H1 (cell line): ENCODE measurements at regions not wholly inside any gene's neighbourhood (a gene's known extent, or its start where the extent isn't known, plus 50 kb on each side); places are given as distances from the start of the nearest gene placed in this dataset.

ENCODE experiments used
- CTCF ChIA-PET: fragments of 300-600 bp; sonication (Branson Sonifier 250); formaldehyde crosslinking; loops from one replicate; lab custom pipeline; 2021; ENCODE audit not compliant: partially characterized antibody; lab: Charles Lee
- POLR2A ChIA-PET: fragments of 300-600 bp; sonication (Branson Sonifier 250); formaldehyde crosslinking; loops from one replicate; lab custom pipeline; 2021; ENCODE audit warnings: inconsistent platforms; ENCODE audit not compliant: partially characterized antibody; lab: Charles Lee
- DNase-seq, 2 experiments: peaks; one replicate each; pipeline versions ENCODE4 v3.0.0 to v3.0.0-alpha.2; 2010 to 2022; ENCODE audit warnings: low spot score in 2 of 2, low read depth in 1 of 2, mixed read lengths in 1 of 2
- FAIRE-seq: peaks from 2 replicates; lab custom pipeline; 2011; peaks lifted over from hg19 to GRCh38; lab: Jason Lieb, UNC
- H2AFZ ChIP-seq: 2 replicates; pipeline ENCODE4 v1.8.1; 2012; ENCODE audit warnings: low read length, inconsistent platforms
- H2AK5ac ChIP-seq: 2 replicates; pipeline ENCODE4 v1.6.1; 2013; ENCODE audit warnings: low read depth, low read length
- H2BK120ac ChIP-seq: replicated peaks from 2 replicates; pipeline ENCODE3; 2013; ENCODE audit warnings: low read depth, low read length, inconsistent platforms
- H2BK12ac ChIP-seq: 2 replicates; pipeline ENCODE4 v1.6.1; 2013; ENCODE audit warnings: low read depth, low read length
- H2BK15ac ChIP-seq: 2 replicates; pipeline ENCODE4 v1.6.1; 2013; ENCODE audit warnings: low read length
- H2BK20ac ChIP-seq: 2 replicates; pipeline ENCODE4 v1.6.1; 2013; ENCODE audit warnings: low read length
- H2BK5ac ChIP-seq: 2 replicates; pipeline ENCODE4 v1.6.1; 2013; ENCODE audit warnings: low read depth, low read length
- H3K14ac ChIP-seq: 2 replicates; pipeline ENCODE4 v1.6.1; 2013; ENCODE audit warnings: inconsistent platforms; ENCODE audit not compliant: insufficient read length
- H3K18ac ChIP-seq: 2 replicates; pipeline ENCODE4 v1.6.1; 2013; ENCODE audit warnings: low read length; ENCODE audit errors: extremely low read depth
- H3K23ac ChIP-seq: 2 replicates; pipeline ENCODE4 v1.6.1; 2013; ENCODE audit warnings: inconsistent platforms; ENCODE audit not compliant: insufficient read length
- H3K23me2 ChIP-seq: 2 replicates; pipeline ENCODE4 v1.6.1; 2013; ENCODE audit warnings: low read depth, low read length
- H3K27ac ChIP-seq: 2 replicates; pipeline ENCODE4 v1.6.1; 2011; ENCODE audit warnings: low read depth, low read length, inconsistent platforms
- H3K27me3 ChIP-seq, 4 experiments: replicated peaks in 1 of 4; 1 replicate in 1 of 4; 2 replicates in 3 of 4; pipeline versions ENCODE4 v1.6.1 to v1.8.1; 2011 to 2013; ENCODE audit warnings: low read length in 3 of 4, mild to moderate bottlenecking in 3 of 4, inconsistent platforms in 2 of 4, mixed read lengths in 2 of 4, moderate library complexity in 1 of 4; ENCODE audit not compliant: control insufficient read depth in 3 of 4, insufficient read depth in 3 of 4; ENCODE audit errors: extremely low read depth in 1 of 4
- H3K36me3 ChIP-seq, 4 experiments: 2 replicates each; pipeline versions ENCODE4 v1.6.1 to v1.8.1; 2011 to 2013; ENCODE audit warnings: mild to moderate bottlenecking in 4 of 4, low read length in 3 of 4, moderate library complexity in 2 of 4, control low read depth in 1 of 4, inconsistent platforms in 1 of 4; ENCODE audit not compliant: insufficient read depth in 4 of 4, control insufficient read depth in 2 of 4
- H3K4ac ChIP-seq: replicated peaks from 2 replicates; pipeline ENCODE3; 2013; ENCODE audit warnings: low read length, low read depth, mixed read lengths, inconsistent platforms; ENCODE audit not compliant: insufficient read length
- H3K4me1 ChIP-seq, 4 experiments: replicated peaks in 1 of 4; 1 replicate in 1 of 4; 2 replicates in 3 of 4; pipeline versions ENCODE4 v1.6.1 to v1.8.1; 2011 to 2013; ENCODE audit warnings: low read length in 3 of 4, inconsistent platforms in 2 of 4, mixed read lengths in 1 of 4; ENCODE audit not compliant: insufficient read depth in 4 of 4, control insufficient read depth in 3 of 4
- H3K4me2 ChIP-seq, 2 experiments: 2 replicates each; pipeline versions ENCODE4 v1.6.1 to v1.8.1; 2011 to 2013; ENCODE audit warnings: low read depth in 2 of 2, low read length in 2 of 2, control low read depth in 1 of 2, inconsistent platforms in 1 of 2, mild to moderate bottlenecking in 1 of 2; ENCODE audit not compliant: insufficient read depth in 1 of 2
- H3K4me3 ChIP-seq, 4 experiments: fragments of 200-600, 300-600 bp in 1 of 4; sonication (generic), shearing (Covaris generic), sonication (Bioruptor Twin) in 1 of 4; 2 replicates each; pipeline versions ENCODE4 v1.5.1 to v1.8.1; 2011 to 2016; ENCODE audit warnings: low read length in 4 of 4, low read depth in 3 of 4, control low read depth in 2 of 4, inconsistent platforms in 2 of 4, mild to moderate bottlenecking in 2 of 4, mixed read lengths in 1 of 4, moderate library complexity in 1 of 4; ENCODE audit not compliant: insufficient read depth in 2 of 4; ENCODE audit errors: extremely low read depth in 1 of 4
- H3K56ac ChIP-seq: replicated peaks from 2 replicates; pipeline ENCODE3; 2013; ENCODE audit warnings: low read depth, mild to moderate bottlenecking, mixed read lengths, low read length, inconsistent platforms; ENCODE audit not compliant: insufficient read length
- H3K79me1 ChIP-seq: 2 replicates; pipeline ENCODE4 v1.6.1; 2013; ENCODE audit warnings: low read depth, low read length, control low read depth
- H3K79me2 ChIP-seq, 2 experiments: 2 replicates each; pipeline versions ENCODE4 v1.6.1 to v1.8.1; 2012 to 2013; ENCODE audit warnings: low read length in 2 of 2, mild to moderate bottlenecking in 2 of 2, inconsistent platforms in 1 of 2; ENCODE audit not compliant: insufficient read depth in 2 of 2, control insufficient read depth in 1 of 2
- H3K9ac ChIP-seq, 4 experiments: replicated peaks in 1 of 4; 1 replicate in 1 of 4; 2 replicates in 3 of 4; pipeline versions ENCODE4 v1.6.1 to v1.8.1; 2011 to 2013; ENCODE audit warnings: low read depth in 3 of 4, low read length in 3 of 4, control low read depth in 2 of 4, mild to moderate bottlenecking in 2 of 4, moderate library complexity in 2 of 4, inconsistent platforms in 1 of 4; ENCODE audit errors: extremely low read depth in 1 of 4
- H3K9me3 ChIP-seq, 2 experiments: 2 replicates each; pipeline versions ENCODE4 v1.6.1 to v1.8.1; 2012 to 2013; ENCODE audit warnings: mild to moderate bottlenecking in 2 of 2, moderate library complexity in 2 of 2, control low read depth in 1 of 2, inconsistent platforms in 1 of 2, low read depth in 1 of 2, low read length in 1 of 2, mixed read lengths in 1 of 2; ENCODE audit not compliant: insufficient read depth in 2 of 2
- H4K20me1 ChIP-seq, 2 experiments: replicated peaks in 1 of 2; 2 replicates each; pipeline versions ENCODE3 to v1.8.1; 2011 to 2013; ENCODE audit warnings: inconsistent platforms in 2 of 2, low read length in 2 of 2, mild to moderate bottlenecking in 1 of 2; ENCODE audit not compliant: insufficient read depth in 2 of 2, control insufficient read depth in 1 of 2
- H4K5ac ChIP-seq: 2 replicates; pipeline ENCODE4 v1.6.1; 2013; ENCODE audit warnings: low read length, low read depth, mixed read lengths, inconsistent platforms; ENCODE audit not compliant: insufficient read length
- H4K8ac ChIP-seq: 2 replicates; pipeline ENCODE4 v1.8.0; 2013; ENCODE audit warnings: mild to moderate bottlenecking, moderate library complexity, low read length, inconsistent platforms; ENCODE audit not compliant: insufficient read depth; ENCODE audit errors: extremely low read depth
- H4K91ac ChIP-seq: replicated peaks from 2 replicates; pipeline ENCODE3; 2013; ENCODE audit warnings: low read length, mixed read lengths, inconsistent platforms; ENCODE audit not compliant: insufficient read length
- BCL11A ChIP-seq, 2 experiments: IDR thresholded peaks; one replicate each; pipeline ENCODE4 v1.6.1; 2011; ENCODE audit warnings: low read depth in 2 of 2, low read length in 2 of 2, mild to moderate bottlenecking in 2 of 2
- CEBPB ChIP-seq: IDR thresholded peaks from 2 replicates; pipeline ENCODE4 v1.6.1; 2012; ENCODE audit warnings: low read depth, low read length
- GTF2F1 ChIP-seq: IDR thresholded peaks from 2 replicates; pipeline ENCODE4 v1.6.1; 2012; ENCODE audit warnings: low read depth, low read length, improper control_type of control experiment, borderline replicate concordance
- HDAC2 ChIP-seq, 2 experiments: fragments of 300-600 bp in 1 of 2; sonication (generic) in 1 of 2; IDR thresholded peaks; 2 replicates each; pipeline ENCODE4 v1.6.1; 2011 to 2012; ENCODE audit warnings: low read depth in 2 of 2, low read length in 2 of 2, mild to moderate bottlenecking in 2 of 2, moderate library complexity in 2 of 2, borderline replicate concordance in 1 of 2, inconsistent platforms in 1 of 2
- POLR2A ChIP-seq, 2 experiments: IDR thresholded peaks; 1 replicate in 1 of 2; 2 replicates in 1 of 2; pipeline ENCODE4 v1.6.1; 2011; ENCODE audit warnings: low read depth in 2 of 2, low read length in 2 of 2, mild to moderate bottlenecking in 2 of 2; ENCODE audit errors: control extremely low read depth in 1 of 2
- RNF2 ChIP-seq: fragments of 200-900, 300-1000 bp; sonication (generic); IDR thresholded peaks from 2 replicates; pipeline ENCODE4 v1.7.1; 2016; ENCODE audit warnings: borderline replicate concordance, low read depth, mild to moderate bottlenecking, antibody characterized with exemption, low read length; ENCODE audit not compliant: poor library complexity, severe bottlenecking; ENCODE audit errors: missing control alignments
- SIX5 ChIP-seq: IDR thresholded peaks from 2 replicates; pipeline ENCODE4 v1.6.1; 2011; ENCODE audit warnings: mild to moderate bottlenecking, low read depth, low read length
- SP4 ChIP-seq: IDR thresholded peaks from 2 replicates; pipeline ENCODE4 v1.6.1; 2012; ENCODE audit warnings: low read length, inconsistent platforms
- TAF7 ChIP-seq: optimal IDR thresholded peaks from 2 replicates; pipeline ENCODE3; 2011; ENCODE audit warnings: low read depth, mild to moderate bottlenecking, inconsistent platforms, low read length, moderate library complexity, borderline replicate concordance
- YY1 ChIP-seq: IDR thresholded peaks from 2 replicates; pipeline ENCODE4 v1.6.1; 2011; ENCODE audit warnings: low read depth, mild to moderate bottlenecking, low read length
- WGBS, 2 experiments: shearing (Covaris generic) in 1 of 2; methylation state at CpG; one replicate each; pipeline versions ENCODE4 v1.1.6 to v1.1.7; 2013 to 2015; ENCODE audit warnings: low lambda C conversion rate in 2 of 2, mixed read lengths in 2 of 2, inconsistent platforms in 1 of 2, low coverage in 1 of 2, missing lambda C conversion rate in 1 of 2; ENCODE audit not compliant: insufficient replicate concordance in 2 of 2, insufficient coverage in 1 of 2, insufficient read length in 1 of 2; ENCODE audit errors: extremely low coverage in 1 of 2, missing lambda C conversion rate in 1 of 2; 5-methylcytosine and 5-hydroxymethylcytosine counted together
- TF ChIP-seq, protein P1 (sequence below): IDR thresholded peaks from 2 replicates; pipeline ENCODE4 v1.6.1; 2012; ENCODE audit warnings: low read length, inconsistent platforms
- TF ChIP-seq, protein P2 (sequence below): IDR thresholded peaks from 2 replicates; pipeline ENCODE4 v1.6.1; 2012; ENCODE audit warnings: inconsistent platforms

DNA sequence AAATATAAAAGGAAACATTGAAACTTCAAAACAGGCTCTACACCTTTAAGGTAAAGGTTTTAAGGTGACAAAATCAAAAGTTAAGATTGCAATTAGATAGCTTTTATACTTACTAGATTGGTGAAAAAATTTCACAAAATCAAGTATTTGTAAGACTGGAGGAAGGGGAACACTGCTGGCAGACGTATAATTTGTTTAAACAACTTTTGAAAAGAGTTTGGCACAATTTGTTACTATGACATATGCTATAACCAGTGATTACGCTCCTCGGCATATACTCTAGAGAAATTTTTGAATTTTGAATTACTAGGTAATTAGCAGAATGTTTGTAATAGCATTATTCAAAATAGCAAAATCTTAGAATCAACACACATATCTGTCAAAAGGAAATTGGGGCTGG is 425.0 kb downstream of the LRRIQ3 start:
- no peaks in the 10 kb centered on the region for H3K79me1 ChIP-seq
- H2BK20ac ChIP-seq = no peak overlapping the region
- H4K8ac ChIP-seq = no peak overlapping the region
- no peak overlapping the region for H3K56ac ChIP-seq
- H3K27me3 ChIP-seq = no peaks in the 10 kb centered on the region
- CTCF ChIA-PET = interaction anchor here (1.0 kb wide), 1 partner anchor 13 kb away, joined by 3 read pairs; no protein-coding TSS in a partner anchor
- WGBS, 2 experiments = 91% methylated on average over 3 of the region's 3 CpGs; no CpG with 5 or more reads in 1 of the 2 experiments
- H3K4ac ChIP-seq = no peak overlapping the region
- H3K14ac ChIP-seq = no peak overlapping the region
- H2BK15ac ChIP-seq = no peak overlapping the region
- H2AFZ ChIP-seq = no peak overlapping the region
- H3K36me3 ChIP-seq = no peaks in the 10 kb centered on the region
- POLR2A ChIA-PET = no interaction called here
- no peaks in the 10 kb centered on the region for H3K23me2 ChIP-seq
- no peak overlapping the region for H3K23ac ChIP-seq
- no peak overlapping the region for H3K4me2 ChIP-seq
- no peaks in the 10 kb centered on the region for H3K4me1 ChIP-seq
- no peaks in the 10 kb centered on the region for H3K9me3 ChIP-seq
- FAIRE-seq (no peak), DNase-seq (no peak)
- H3K18ac ChIP-seq = no peak overlapping the region
- peak overlapping the region in 1 of 4 experiments; percentile 49; a peak in 1 of 7 replicates for H3K9ac ChIP-seq
- H2BK5ac ChIP-seq = no peak overlapping the region
- no peak overlapping the region for H4K91ac ChIP-seq
- H4K5ac ChIP-seq = no peak overlapping the region
- no peak overlapping the region for H3K27ac ChIP-seq
- no peaks in the 10 kb centered on the region for H4K20me1 ChIP-seq
- no peak overlapping the region for H2AK5ac ChIP-seq
- H3K4me3 ChIP-seq = no peak overlapping the region
- no peak overlapping the region for H2BK120ac ChIP-seq
- H3K79me2 ChIP-seq = no peaks in the 10 kb centered on the region
- H2BK12ac ChIP-seq = no peak overlapping the region
- no peak for TF ChIP-seq HDAC2 (IDR thresholded peaks at IDR 0.05; ENCODE audit: borderline replicate concordance in 1 of 2, low read depth in 2 of 2, low read length in 2 of 2)
- TF ChIP-seq CEBPB = no peak
- no peak for TF ChIP-seq POLR2A (IDR thresholded peaks at IDR 0.05; ENCODE audit: control extremely low read depth in 1 of 2, low read depth in 2 of 2, low read length in 2 of 2)
- TF ChIP-seq SIX5 = no peak
- TF ChIP-seq TAF7 = no peak
- TF ChIP-seq, protein P1, sequence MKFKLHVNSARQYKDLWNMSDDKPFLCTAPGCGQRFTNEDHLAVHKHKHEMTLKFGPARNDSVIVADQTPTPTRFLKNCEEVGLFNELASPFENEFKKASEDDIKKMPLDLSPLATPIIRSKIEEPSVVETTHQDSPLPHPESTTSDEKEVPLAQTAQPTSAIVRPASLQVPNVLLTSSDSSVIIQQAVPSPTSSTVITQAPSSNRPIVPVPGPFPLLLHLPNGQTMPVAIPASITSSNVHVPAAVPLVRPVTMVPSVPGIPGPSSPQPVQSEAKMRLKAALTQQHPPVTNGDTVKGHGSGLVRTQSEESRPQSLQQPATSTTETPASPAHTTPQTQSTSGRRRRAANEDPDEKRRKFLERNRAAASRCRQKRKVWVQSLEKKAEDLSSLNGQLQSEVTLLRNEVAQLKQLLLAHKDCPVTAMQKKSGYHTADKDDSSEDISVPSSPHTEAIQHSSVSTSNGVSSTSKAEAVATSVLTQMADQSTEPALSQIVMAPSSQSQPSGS = no peak
- TF ChIP-seq, protein P2, sequence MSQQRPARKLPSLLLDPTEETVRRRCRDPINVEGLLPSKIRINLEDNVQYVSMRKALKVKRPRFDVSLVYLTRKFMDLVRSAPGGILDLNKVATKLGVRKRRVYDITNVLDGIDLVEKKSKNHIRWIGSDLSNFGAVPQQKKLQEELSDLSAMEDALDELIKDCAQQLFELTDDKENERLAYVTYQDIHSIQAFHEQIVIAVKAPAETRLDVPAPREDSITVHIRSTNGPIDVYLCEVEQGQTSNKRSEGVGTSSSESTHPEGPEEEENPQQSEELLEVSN = no peak
- no peak for TF ChIP-seq RNF2
- no peak for TF ChIP-seq BCL11A (IDR thresholded peaks at IDR 0.05; ENCODE audit: low read depth in 2 of 2, low read length in 2 of 2)
- TF ChIP-seq GTF2F1 = no peak
- TF ChIP-seq SP4 = no peak
- no peak for TF ChIP-seq YY1
